Mesendoderm (in vitro differentiated cells): ENCODE measurements at regions not wholly inside any gene's neighbourhood (a gene's known extent, or its start where the extent isn't known, plus 50 kb on each side); places are given as distances from the start of the nearest gene placed in this dataset.
"Not testable (repeated sequence)": the region's sequence is repeated elsewhere in the genome, so short reads cannot be mapped to it uniquely, and the experiment has no call there.

Source experiments
- DNase-seq: peaks from one replicate; pipeline ENCODE4 v3.0.0; 2013
- H2AK5ac ChIP-seq: 2 replicates; pipeline ENCODE4 v1.6.1; 2013; ENCODE audit warnings: low read length, inconsistent platforms
- H2BK120ac ChIP-seq: 2 replicates; pipeline ENCODE4 v1.6.1; 2013; ENCODE audit warnings: low read depth, mild to moderate bottlenecking, low read length, moderate library complexity, mixed read lengths
- H2BK15ac ChIP-seq: replicated peaks from 2 replicates; pipeline ENCODE4 v1.6.1; 2013; ENCODE audit warnings: low read depth, mild to moderate bottlenecking, moderate library complexity
- H2BK5ac ChIP-seq: 2 replicates; pipeline ENCODE4 v1.6.1; 2013; ENCODE audit warnings: low read length, inconsistent platforms
- H3K18ac ChIP-seq: 2 replicates; pipeline ENCODE4 v1.6.1; 2013; ENCODE audit warnings: mild to moderate bottlenecking, low read length, mixed read lengths
- H3K23ac ChIP-seq: one replicate; pipeline ENCODE4 v1.6.1; 2013; ENCODE audit warnings: low read length
- H3K27ac ChIP-seq: 2 replicates; pipeline ENCODE4 v1.5.1; 2013; ENCODE audit warnings: low read depth, mild to moderate bottlenecking, inconsistent platforms, low read length, moderate library complexity
- H3K27me3 ChIP-seq: 2 replicates; pipeline ENCODE4 v1.6.1; 2013; ENCODE audit warnings: low read length, control low read depth, mild to moderate bottlenecking, inconsistent platforms; ENCODE audit not compliant: insufficient read depth, poor library complexity
- H3K36me3 ChIP-seq: 2 replicates; pipeline ENCODE4 v1.6.1; 2013; ENCODE audit warnings: low read length, inconsistent platforms; ENCODE audit not compliant: control insufficient read depth, insufficient read depth
- H3K4ac ChIP-seq: one replicate; pipeline ENCODE4 v1.6.1; 2013; ENCODE audit warnings: low read depth, mild to moderate bottlenecking, low read length, moderate library complexity
- H3K4me1 ChIP-seq: 2 replicates; pipeline ENCODE4 v1.6.1; 2013; ENCODE audit warnings: low read depth, low read length, inconsistent platforms; ENCODE audit not compliant: control insufficient read depth
- H3K4me2 ChIP-seq: 2 replicates; pipeline ENCODE4 v1.6.1; 2013; ENCODE audit warnings: low read length
- H3K4me3 ChIP-seq: 2 replicates; pipeline ENCODE4 v1.5.1; 2013; ENCODE audit warnings: mild to moderate bottlenecking, low read length
- H3K56ac ChIP-seq: one replicate; pipeline ENCODE4 v1.6.1; 2013; ENCODE audit warnings: low read length
- H3K79me1 ChIP-seq: 2 replicates; pipeline ENCODE4 v1.6.1; 2013; ENCODE audit warnings: low read length, inconsistent platforms
- H3K79me2 ChIP-seq: 2 replicates; pipeline ENCODE4 v1.6.1; 2013; ENCODE audit warnings: mild to moderate bottlenecking, low read length; ENCODE audit not compliant: control insufficient read depth, insufficient read depth
- H3K9ac ChIP-seq: 2 replicates; pipeline ENCODE4 v1.6.1; 2013; ENCODE audit warnings: low read length, inconsistent platforms
- H4K5ac ChIP-seq: one replicate; pipeline ENCODE4 v1.6.1; 2013; ENCODE audit warnings: low read length
- H4K8ac ChIP-seq: one replicate; pipeline ENCODE4 v1.6.1; 2013; ENCODE audit warnings: low read depth, mild to moderate bottlenecking, control low read depth, low read length, moderate library complexity
- WGBS: extraction: QIAGEN DNeasy Blood & Tissue Kit; methylation state at CpG from one replicate; pipeline ENCODE4 v1.1.7; 2013; ENCODE audit warnings: low lambda C conversion rate, missing lambda C conversion rate; ENCODE audit not compliant: insufficient coverage; ENCODE audit errors: extremely low coverage; 5-methylcytosine and 5-hydroxymethylcytosine counted together

GRCh38 chr6:12537389-12537788 is 179.2 kb upstream of the PHACTR1 start:
- Histone ChIP-seq H4K5ac (no peak overlapping the region), H3K4me2 (no peak overlapping the region), H3K18ac (no peak overlapping the region), H3K23ac (no peak overlapping the region), H2AK5ac (no peak overlapping the region), H3K4ac (no peak overlapping the region), H3K27me3 (no peaks in the 10 kb centered on the region), H3K27ac (no peak overlapping the region), H3K79me2 (no peaks in the 10 kb centered on the region), H3K79me1 (no peaks in the 10 kb centered on the region), H2BK5ac (no peak overlapping the region), H3K9ac (no peak overlapping the region), H3K36me3 (no peaks in the 10 kb centered on the region), H3K4me3 (no peak overlapping the region), H3K56ac (no peak overlapping the region), H3K4me1 (no peaks in the 10 kb centered on the region), H2BK15ac (no peak overlapping the region), H4K8ac (no peak overlapping the region), H2BK120ac (no peak overlapping the region)
- DNase-seq: peak; percentile 87
- no CpG with 5 or more reads among the region's 5 CpGs for WGBS

DNA sequence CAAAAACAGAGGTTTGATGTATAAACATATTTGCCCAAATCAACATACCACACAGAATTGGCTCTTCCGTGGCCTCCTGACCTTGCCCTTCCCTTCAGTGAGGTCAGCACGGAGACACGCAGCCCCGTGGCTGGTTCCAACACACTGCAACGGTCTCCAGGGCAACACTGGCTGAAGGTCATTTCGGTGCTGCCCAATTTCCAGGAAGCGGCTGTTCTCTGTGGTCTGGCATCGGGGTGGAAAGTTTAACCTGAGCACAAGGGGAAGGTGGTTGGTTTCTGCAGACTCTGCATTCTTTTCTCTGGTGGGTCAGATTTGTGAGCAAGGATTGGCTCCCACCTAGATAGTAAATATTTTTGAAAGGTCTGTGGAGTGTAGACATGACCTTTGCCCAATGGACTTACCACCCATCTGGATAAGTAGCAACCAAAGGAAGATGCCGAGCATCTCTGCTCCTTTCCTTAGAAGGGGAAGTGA is 177.6 kb upstream of the PHACTR1 start:
- no peaks in the 10 kb centered on the region for H3K27me3 ChIP-seq
- H3K4ac ChIP-seq: no peak overlapping the region
- H3K18ac ChIP-seq: no peak overlapping the region
- no peak overlapping the region for H2AK5ac ChIP-seq
- H3K79me2 ChIP-seq: no peaks in the 10 kb centered on the region
- no peaks in the 10 kb centered on the region for H3K36me3 ChIP-seq
- no peak overlapping the region for H3K9ac ChIP-seq
- no CpG with 5 or more reads among the region's 9 CpGs for WGBS
- H3K27ac ChIP-seq: no peak overlapping the region
- H3K23ac ChIP-seq: no peak overlapping the region
- H3K56ac ChIP-seq: peak overlapping the region; percentile 22
- no peaks in the 10 kb centered on the region for H3K4me1 ChIP-seq
- H2BK15ac ChIP-seq: no peak overlapping the region
- DNase-seq: no peak
- H4K8ac ChIP-seq: no peak overlapping the region
- H2BK5ac ChIP-seq: no peak overlapping the region
- H4K5ac ChIP-seq: no peak overlapping the region
- no peak overlapping the region for H2BK120ac ChIP-seq
- H3K4me2 ChIP-seq: no peak overlapping the region
- H3K79me1 ChIP-seq: no peaks in the 10 kb centered on the region
- H3K4me3 ChIP-seq: no peak overlapping the region

GRCh38 chr6:12542319-12543115 is 174.1 kb upstream of the PHACTR1 start:
- not testable (repeated sequence) for H4K5ac ChIP-seq, H3K79me2 ChIP-seq, H3K4me3 ChIP-seq, H3K4me1 ChIP-seq, H2BK5ac ChIP-seq, DNase-seq, H2BK120ac ChIP-seq, H3K9ac ChIP-seq, H4K8ac ChIP-seq, H3K23ac ChIP-seq, H3K79me1 ChIP-seq, H3K18ac ChIP-seq, H3K4me2 ChIP-seq, H3K27me3 ChIP-seq, H2AK5ac ChIP-seq, H3K4ac ChIP-seq, H2BK15ac ChIP-seq, H3K36me3 ChIP-seq, H3K27ac ChIP-seq, H3K56ac ChIP-seq
- no CpG with 5 or more reads among the region's 4 CpGs for WGBS

- H3K36me3 ChIP-seq: no peaks in the 10 kb centered on the region
- no peak overlapping the region for H2BK15ac ChIP-seq
- H3K79me2 ChIP-seq: no peaks in the 10 kb centered on the region
- H3K9ac ChIP-seq: no peak overlapping the region
- no peak overlapping the region for H3K23ac ChIP-seq
- H2BK120ac ChIP-seq: no peak overlapping the region
- no peak overlapping the region for H3K27ac ChIP-seq
- no CpG with 5 or more reads among the region's 5 CpGs for WGBS
- no peak overlapping the region for H3K4me2 ChIP-seq
- no peak overlapping the region for H4K8ac ChIP-seq
- H4K5ac ChIP-seq: no peak overlapping the region
- H2BK5ac ChIP-seq: no peak overlapping the region
- no peaks in the 10 kb centered on the region for H3K4me1 ChIP-seq
- H3K18ac ChIP-seq: no peak overlapping the region
- no peak overlapping the region for H2AK5ac ChIP-seq
- no peak overlapping the region for H3K4me3 ChIP-seq
- H3K27me3 ChIP-seq: no peaks in the 10 kb centered on the region
- H3K56ac ChIP-seq: no peak overlapping the region
- H3K79me1 ChIP-seq: no peaks in the 10 kb centered on the region
- H3K4ac ChIP-seq: no peak overlapping the region
- no peak for DNase-seq
These were observed 172.6 kb upstream of the PHACTR1 start for GRCh38 chr6:12543953-12544352.

DNA sequence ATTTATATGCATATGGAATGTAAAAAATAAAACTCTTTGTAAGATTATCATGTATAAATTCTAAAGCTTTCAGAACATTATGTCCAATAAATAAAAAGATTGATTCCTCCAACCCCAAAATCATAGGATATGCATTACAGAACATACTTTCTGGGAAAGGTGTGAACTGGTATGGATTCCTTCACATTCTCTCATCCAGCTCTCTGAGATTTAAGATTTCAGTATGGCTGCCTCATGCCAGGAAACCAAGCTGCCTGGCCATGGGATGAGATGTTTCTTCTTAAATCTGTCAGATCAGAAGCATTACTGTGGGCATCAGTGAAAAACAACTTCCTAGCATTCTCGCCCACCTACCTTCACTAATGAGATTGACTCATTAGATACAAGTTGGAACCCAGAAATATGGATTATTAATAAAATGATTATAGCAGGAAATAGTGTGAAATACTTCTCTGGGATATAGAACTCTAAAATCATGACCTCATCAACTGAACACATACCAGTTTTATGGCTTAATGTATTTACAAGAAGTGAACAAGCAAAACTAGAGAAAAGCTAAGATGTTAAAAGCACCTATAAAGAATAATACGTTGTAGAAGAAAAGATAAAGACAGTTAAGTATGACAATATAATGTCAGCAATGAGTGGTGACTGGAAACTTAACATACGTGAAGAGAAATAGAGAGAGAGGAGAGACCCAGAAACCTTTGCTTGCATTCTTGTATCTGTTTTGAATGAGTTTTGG is 171.6 kb upstream of the PHACTR1 start:
- Histone ChIP-seq H3K9ac (no peak overlapping the region), H3K23ac (no peak overlapping the region), H3K4me1 (no peaks in the 10 kb centered on the region), H2BK15ac (no peak overlapping the region), H3K4ac (no peak overlapping the region), H3K79me2 (no peaks in the 10 kb centered on the region), H3K79me1 (no peaks in the 10 kb centered on the region), H2BK120ac (no peak overlapping the region), H3K27ac (no peak overlapping the region), H3K36me3 (no peaks in the 10 kb centered on the region), H3K27me3 (no peaks in the 10 kb centered on the region), H2BK5ac (no peak overlapping the region), H2AK5ac (no peak overlapping the region), H3K56ac (no peak overlapping the region), H3K18ac (no peak overlapping the region), H3K4me2 (no peak overlapping the region), H4K5ac (no peak overlapping the region), H3K4me3 (no peak overlapping the region), H4K8ac (no peak overlapping the region)
- DNase-seq: no peak
- WGBS: no CpG with 5 or more reads among the region's 3 CpGs
